ENCODE measurements at regions not wholly inside any gene's neighbourhood (a gene's known extent, or its start where the extent isn't known, plus 50 kb on each side); places are given as distances from the start of the nearest gene placed in this dataset.
"Not testable (repeated sequence)": the region's sequence is repeated elsewhere in the genome, so short reads cannot be mapped to it uniquely, and the experiment has no call there.

DNA sequence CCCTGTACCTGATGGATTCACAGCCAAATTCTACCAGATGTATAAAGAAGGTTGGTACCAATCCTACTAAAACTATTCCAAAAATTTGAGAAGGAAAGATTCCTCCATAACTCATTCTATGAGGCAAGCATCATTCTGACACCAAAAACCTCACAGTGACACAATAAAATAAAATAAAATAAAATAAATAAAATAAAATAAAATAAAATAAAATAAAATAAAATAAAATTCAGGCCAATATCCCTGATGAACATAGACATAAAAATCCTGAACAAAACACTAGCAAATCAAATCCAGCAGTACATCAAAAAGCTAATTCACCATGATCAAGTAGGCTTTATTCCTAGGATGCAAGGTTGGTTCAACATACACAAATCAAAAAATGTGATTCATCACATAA, 108.1 kb downstream of the PROX1 start:
- not testable (repeated sequence) for DNase-seq

DNA sequence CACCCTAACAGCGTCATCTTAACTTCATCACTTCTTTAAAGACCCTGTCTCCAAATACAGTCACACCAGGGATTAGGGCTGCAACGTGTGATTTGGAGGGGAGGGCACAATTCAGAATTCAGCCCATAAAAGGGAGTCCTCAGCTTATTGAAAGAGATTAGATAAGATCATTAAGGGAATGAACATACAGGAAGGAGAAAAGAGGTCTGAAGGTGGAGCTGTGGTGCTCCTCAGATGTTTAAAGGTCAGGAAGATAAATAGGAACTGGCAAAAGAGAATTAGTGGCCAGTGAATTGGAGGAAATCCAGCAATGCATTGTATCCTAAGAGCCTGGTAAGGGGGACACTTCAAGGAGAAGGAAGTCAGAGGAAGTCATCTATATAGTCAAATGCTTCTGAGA, 113.5 kb downstream of the PROX1 start:
- no peak for DNase-seq

DNA sequence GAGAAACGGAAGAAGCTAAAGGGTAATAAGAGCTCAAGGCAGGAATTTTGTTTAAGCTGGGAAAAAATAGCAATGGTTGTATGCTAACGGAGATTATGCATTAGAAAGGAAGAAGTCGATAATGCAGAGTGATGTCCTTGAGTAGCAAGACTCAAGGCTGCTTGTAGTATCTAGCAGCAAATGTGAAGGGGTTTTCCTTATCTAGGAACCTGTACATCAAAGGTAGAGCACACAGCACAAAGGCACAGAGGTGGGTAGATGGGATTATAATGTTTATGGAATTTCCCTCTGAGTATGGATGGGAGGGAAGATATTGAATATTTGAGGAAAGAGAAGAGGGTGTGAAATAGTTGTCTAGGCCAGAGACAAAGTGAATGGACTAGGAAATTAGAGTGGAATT, 114.1 kb downstream of the PROX1 start:
- no peak for DNase-seq

DNA sequence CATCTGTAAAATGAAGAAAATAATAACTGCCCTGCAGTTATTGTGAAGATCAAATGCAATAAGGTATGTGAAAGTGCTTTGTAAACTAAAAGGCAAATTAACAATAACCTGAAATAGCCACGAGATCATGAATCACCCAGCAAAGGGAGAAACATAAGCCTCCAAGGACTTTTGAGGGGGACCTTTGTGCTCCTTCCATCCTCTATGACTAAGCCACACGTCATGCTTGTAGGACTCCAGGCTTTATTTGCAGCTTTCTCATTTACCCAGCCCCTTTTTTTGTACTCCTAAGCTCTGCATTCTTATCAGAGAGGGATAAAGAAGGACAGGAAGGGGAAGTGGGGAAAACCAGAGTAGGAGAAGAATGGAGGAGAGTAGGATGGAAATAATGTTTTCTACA, 115.1 kb downstream of the PROX1 start:
- no peak for DNase-seq

- DNase-seq, result no peak
These were observed 116.0 kb downstream of the PROX1 start for GRCh38 chr1:214103778-214104177.

- DNase-seq, result no peak
These were observed 118.6 kb downstream of the PROX1 start for GRCh38 chr1:214106375-214106774.

DNA sequence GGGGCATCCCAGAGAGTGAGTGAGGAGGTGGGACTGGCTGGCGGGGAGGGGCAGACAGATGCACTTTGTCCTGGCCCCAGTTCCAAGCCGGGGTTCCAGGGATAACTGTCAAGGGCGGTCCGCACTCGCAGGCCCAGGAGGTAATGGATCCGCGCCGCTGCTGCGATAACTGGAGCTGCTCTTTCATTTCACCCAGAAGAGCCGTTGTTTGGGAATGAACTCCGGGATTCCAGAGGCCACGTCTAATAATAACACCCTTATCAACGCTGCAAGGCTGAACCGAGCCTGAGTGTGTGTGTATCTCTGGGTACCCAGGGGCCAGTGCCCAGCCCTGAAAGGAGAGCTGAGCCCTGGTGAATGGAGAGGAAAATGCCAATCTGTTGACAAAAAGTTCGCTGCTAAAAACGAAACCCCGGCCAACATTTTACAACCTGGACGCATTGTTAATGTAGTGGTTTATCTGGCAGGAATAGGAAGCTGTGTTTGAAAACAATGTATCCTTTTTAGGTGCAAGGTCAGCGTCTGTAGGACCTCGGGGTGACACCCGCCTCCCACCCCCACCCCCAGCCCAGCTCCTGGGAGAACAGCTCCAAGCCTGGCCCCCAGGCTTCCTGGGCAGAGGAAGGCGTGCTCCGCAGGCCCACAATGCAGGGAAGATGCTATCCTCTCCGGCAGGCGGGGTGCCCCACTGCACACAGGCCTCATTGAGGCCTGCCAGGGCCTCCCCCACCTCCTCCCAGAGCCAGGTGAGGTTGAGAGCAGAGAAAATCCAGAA, 119.7 kb downstream of the PROX1 start:
- DNase-seq, result no peak

GRCh38 chr1:214108097-214108446, 120.3 kb downstream of the PROX1 start:
- no peak for DNase-seq

- no peak for DNase-seq
These were observed 124.0 kb downstream of the PROX1 start for GRCh38 chr1:214111796-214112195.

- no peak for DNase-seq
These were observed 128.5 kb downstream of the PROX1 start for GRCh38 chr1:214116258-214116657.

- DNase-seq, result no peak
These were observed 130.0 kb downstream of the PROX1 start for GRCh38 chr1:214117780-214118179.

DNA sequence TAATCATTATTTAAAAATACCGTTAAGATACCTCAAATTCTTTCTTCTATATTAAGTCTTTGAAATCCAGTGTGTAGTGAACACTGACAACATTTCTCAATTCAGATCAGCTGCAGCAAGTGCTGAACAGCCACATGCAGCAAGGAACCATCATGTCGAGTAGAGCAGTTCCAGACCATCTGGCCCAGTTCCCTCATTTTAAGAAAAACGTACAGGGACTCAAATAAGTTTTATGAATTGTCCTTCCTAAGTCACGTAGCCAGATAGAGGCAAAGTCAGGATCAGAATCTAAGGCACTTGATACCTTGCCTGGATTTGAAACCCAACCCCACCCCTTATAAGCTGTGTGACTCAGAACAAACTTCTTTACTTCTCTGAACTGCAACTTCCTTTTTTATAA, 132.4 kb downstream of the PROX1 start:
- DNase-seq, result no peak

- no peak for DNase-seq
These were observed 133.2 kb downstream of the PROX1 start for GRCh38 chr1:214120951-214121350.

GRCh38 chr1:214122110-214122509, 134.3 kb downstream of the PROX1 start:
- no peak for DNase-seq

DNA sequence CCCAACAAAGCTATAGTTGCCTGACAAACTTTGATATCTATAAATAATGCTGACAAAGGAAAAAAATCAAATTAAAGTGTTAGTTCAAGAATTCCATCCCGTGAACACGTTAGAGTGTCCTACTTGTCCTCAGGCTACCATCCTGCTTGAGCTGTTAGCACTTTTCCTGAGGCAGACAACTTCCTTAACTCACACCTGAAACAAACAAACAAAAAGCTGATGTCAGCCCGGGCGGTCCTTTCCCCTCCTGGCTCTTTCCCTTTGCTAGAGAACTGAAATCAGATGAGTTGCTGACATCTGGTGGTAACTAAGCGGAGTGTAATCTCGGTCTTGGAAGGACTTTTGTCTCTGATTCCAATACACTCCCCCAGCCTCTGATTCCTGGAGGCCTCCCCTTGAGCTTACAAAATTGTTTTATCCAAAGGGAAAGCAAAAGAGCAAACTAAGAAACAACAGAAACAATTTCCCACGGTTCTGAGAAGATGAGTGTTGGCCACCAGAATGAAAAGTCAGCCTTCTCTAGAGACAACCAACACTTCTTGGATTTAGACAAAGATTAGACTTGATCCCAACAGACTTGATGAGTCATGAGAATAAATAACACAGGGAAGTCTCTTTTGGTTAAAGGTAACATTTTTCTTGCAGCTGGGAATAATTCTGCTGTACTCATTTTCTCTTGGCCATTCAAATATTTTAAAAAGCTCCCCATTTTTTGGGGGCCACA, 135.4 kb downstream of the PROX1 start:
- peak; percentile 4 to 11 for DNase-seq

DNA sequence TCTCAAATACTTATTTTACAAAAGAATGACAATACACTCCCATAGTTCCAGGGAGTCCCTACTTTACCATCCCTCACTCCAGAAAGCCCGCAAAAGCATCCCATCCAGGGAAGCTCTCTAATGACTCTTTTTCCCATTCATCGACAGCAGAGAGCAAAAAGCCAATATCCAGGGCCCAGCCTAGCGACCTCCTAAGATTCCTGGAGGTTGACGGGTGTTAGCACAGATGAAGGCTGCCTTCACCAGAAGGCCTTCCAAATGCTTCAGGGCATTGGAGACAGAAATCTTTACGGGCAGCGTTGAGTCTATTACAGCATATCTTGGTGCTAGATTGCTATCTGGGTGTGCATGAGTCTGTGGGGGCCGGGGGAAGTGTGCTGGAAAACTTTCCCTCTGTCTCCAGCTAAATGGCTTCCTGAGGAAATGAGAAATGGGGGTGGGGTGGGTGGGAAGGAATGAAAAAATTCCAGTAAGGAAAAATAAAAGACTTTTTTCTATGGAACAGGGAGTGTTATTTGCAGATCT, 136.6 kb downstream of the PROX1 start:
- no peak for DNase-seq

GRCh38 chr1:214124915-214125314, 137.1 kb downstream of the PROX1 start:
- no peak for DNase-seq

- DNase-seq, result no peak
These were observed 138.0 kb downstream of the PROX1 start for GRCh38 chr1:214125819-214126218.

- no peak for DNase-seq
These were observed 138.9 kb downstream of the PROX1 start for GRCh38 chr1:214126697-214127146.

DNA sequence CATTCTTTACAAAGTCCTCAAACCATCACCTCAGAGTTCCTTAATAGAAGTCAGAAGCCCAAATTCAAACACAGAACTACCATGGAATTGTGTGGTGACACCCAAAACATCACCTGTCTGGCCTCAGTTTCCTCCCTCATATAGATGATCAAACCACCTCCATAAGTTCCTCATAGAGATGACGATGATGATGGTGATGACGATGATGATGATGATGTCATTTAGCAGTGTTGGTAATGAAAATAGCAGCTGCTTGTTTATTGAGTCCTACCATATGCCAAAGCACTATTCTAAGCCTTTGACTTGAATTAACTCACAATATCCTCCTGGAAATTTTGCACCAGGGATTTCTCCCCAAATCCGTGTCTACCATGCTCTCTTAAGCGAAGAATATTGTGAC, 139.9 kb downstream of the PROX1 start:
- DNase-seq, result no peak

- DNase-seq, result no peak
These were observed 145.1 kb upstream of the SMYD2 start for GRCh38 chr1:214135886-214136285.

GRCh38 chr1:214136324-214136919, 144.5 kb upstream of the SMYD2 start:
- DNase-seq, result no peak

DNA sequence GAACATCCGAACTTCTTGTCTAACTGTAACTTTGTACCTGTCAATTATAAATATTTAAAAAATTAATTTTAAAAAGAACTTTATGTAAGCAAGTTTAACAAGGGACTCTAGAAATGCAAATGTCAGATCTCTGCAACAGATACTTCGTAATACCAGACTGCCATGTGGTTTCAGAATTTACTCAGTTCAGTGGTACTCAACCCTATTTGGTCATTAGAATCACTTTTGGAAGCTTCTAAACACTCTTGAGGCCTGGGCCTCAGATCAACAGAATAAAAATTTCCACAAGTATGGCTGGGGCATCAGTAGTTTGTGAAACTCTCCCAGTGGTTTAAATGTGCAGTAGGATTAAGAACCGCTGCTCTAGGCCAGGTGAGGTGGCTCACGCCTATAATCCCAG, 139.5 kb upstream of the SMYD2 start:
- no peak for DNase-seq

Measured in activated CD4-positive, alpha-beta T cell treated with anti-CD3 and anti-CD28 coated beads for 4 hours (primary cell).